HEK293T (cell line): ENCODE measurements at regions not wholly inside any gene's neighbourhood (a gene's known extent, or its start where the extent isn't known, plus 50 kb on each side); places are given as distances from the start of the nearest gene placed in this dataset.

Experiments used
- CTCF ChIA-PET: fragments of 350-600 bp; formaldehyde crosslinking; extraction: SDS; loops from one replicate; lab custom pipeline; 2021; ENCODE audit warnings: antibody characterized with exemption, inconsistent platforms; lab: Yijun Ruan, JAX
- POLR2A ChIA-PET: fragments of 350-600 bp; formaldehyde crosslinking; extraction: SDS; loops from one replicate; lab custom pipeline; 2020; ENCODE audit warnings: antibody characterized with exemption, inconsistent platforms; lab: Yijun Ruan, JAX
- DNase-seq: peaks from one replicate; pipeline ENCODE4 v3.0.0; 2012; ENCODE audit warnings: mixed read lengths; ENCODE audit errors: extremely low spot score
- ARNT ChIP-seq: fragments of 450-650 bp; IDR thresholded peaks from 2 replicates; pipeline ENCODE4 v1.6.1; 2017; ENCODE audit warnings: mild to moderate bottlenecking
- BHLHE40 ChIP-seq: fragments of 450-650 bp; IDR thresholded peaks from 2 replicates; pipeline ENCODE4 v1.6.1; 2016; ENCODE audit warnings: mild to moderate bottlenecking, moderate library complexity, borderline replicate concordance
- CTBP1 ChIP-seq: fragments of 450-650 bp; IDR thresholded peaks from 2 replicates; pipeline ENCODE4 v1.6.1; 2016; ENCODE audit warnings: borderline replicate concordance
- ELF4 ChIP-seq: fragments of 450-650 bp; IDR thresholded peaks from 2 replicates; pipeline ENCODE4 v1.6.1; 2017; ENCODE audit warnings: antibody characterized with exemption
- FOXA1 ChIP-seq: fragments of 450-650 bp; IDR thresholded peaks from 2 replicates; pipeline ENCODE4 v1.6.1; 2016; ENCODE audit warnings: mild to moderate bottlenecking
- FOXK2 ChIP-seq: fragments of 450-650 bp; IDR thresholded peaks from 2 replicates; pipeline ENCODE4 v1.6.1; 2016; ENCODE audit warnings: mild to moderate bottlenecking
- FOXM1 ChIP-seq: fragments of 450-650 bp; IDR thresholded peaks from 2 replicates; pipeline ENCODE4 v1.6.1; 2017; ENCODE audit warnings: mild to moderate bottlenecking, borderline replicate concordance
- HDGF ChIP-seq: fragments of 450-650 bp; IDR thresholded peaks from 2 replicates; pipeline ENCODE4 v1.6.1; 2017; ENCODE audit warnings: antibody characterized with exemption, borderline replicate concordance
- L3MBTL2 ChIP-seq: fragments of 450-650 bp; conservative IDR thresholded peaks from 2 replicates; pipeline ENCODE4 v1.6.1; 2016; ENCODE audit warnings: mild to moderate bottlenecking
- LEF1 ChIP-seq: fragments of 450-650 bp; IDR thresholded peaks from 2 replicates; pipeline ENCODE4 v1.6.1; 2017; ENCODE audit warnings: mild to moderate bottlenecking, borderline replicate concordance
- NFRKB ChIP-seq: fragments of 450-650 bp; IDR thresholded peaks from 2 replicates; pipeline ENCODE4 v1.6.1; 2016; ENCODE audit warnings: mild to moderate bottlenecking, moderate library complexity
- SP1 ChIP-seq: fragments of 450-650 bp; IDR thresholded peaks from 2 replicates; pipeline ENCODE4 v1.6.1; 2017
- SUZ12 ChIP-seq: fragments of 450-650 bp; IDR thresholded peaks from 2 replicates; pipeline ENCODE4 v1.6.1; 2016; ENCODE audit warnings: mild to moderate bottlenecking
- TARDBP ChIP-seq: fragments of 450-650 bp; IDR thresholded peaks from 2 replicates; pipeline ENCODE4 v1.6.1; 2016
- ZNF384 ChIP-seq: fragments of 450-650 bp; IDR thresholded peaks from 2 replicates; pipeline ENCODE4 v1.6.1; 2016
- TF ChIP-seq, protein P1 (sequence below): fragments of 450-650 bp; IDR thresholded peaks from 2 replicates; pipeline ENCODE4 v1.6.1; 2016

DNA sequence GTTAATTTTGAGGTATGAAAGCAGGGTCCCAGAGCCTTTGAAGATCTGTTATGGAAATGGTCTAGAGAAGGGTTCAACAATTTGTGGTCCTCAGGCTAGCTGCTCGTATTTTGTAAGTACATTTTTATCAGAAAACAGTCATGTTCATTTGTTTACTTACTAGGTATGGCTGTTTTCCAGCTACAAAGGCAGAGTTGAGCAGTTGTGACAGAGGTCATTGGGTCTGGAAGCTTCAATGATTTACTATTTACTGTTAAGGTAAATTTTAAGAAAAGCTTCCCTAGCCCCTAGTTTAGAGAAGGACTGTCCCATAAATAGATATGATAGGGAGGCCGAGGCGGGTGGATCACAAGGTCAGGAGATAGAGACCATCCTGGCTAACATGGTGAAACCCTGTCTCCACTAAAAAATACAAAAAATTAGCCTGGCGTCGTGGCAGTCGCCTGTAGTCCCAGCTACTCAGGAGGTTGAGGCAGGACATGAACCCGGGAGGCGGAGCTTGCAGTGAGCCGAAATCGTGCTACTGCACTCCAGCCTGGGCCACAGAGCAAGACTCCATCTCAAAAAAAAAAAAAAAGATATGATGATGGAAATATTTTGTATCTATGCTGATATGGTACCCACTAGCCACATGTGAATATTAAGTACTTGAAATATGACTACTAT lies 538.4 kb upstream of the CITED2 start:
- DNase-seq: no peak
- ChIA-PET POLR2A (no interaction called here), CTCF (interaction anchor here (0.7 to 1.3 kb wide), 2 partner anchors 11 to 147 kb away, joined by 3 to 4 read pairs; no protein-coding TSS in a partner anchor)
- no peak for TF ChIP-seq FOXK2
- TF ChIP-seq ZNF384: no peak
- TF ChIP-seq SUZ12: no peak
- TF ChIP-seq ARNT: no peak
- no peak for TF ChIP-seq FOXA1
- TF ChIP-seq CTBP1: no peak
- no peak for TF ChIP-seq SP1
- TF ChIP-seq LEF1: no peak
- TF ChIP-seq, protein P1, sequence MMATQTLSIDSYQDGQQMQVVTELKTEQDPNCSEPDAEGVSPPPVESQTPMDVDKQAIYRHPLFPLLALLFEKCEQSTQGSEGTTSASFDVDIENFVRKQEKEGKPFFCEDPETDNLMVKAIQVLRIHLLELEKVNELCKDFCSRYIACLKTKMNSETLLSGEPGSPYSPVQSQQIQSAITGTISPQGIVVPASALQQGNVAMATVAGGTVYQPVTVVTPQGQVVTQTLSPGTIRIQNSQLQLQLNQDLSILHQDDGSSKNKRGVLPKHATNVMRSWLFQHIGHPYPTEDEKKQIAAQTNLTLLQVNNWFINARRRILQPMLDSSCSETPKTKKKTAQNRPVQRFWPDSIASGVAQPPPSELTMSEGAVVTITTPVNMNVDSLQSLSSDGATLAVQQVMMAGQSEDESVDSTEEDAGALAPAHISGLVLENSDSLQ: no peak
- TF ChIP-seq BHLHE40: no peak
- no peak for TF ChIP-seq ELF4
- no peak for TF ChIP-seq L3MBTL2
- no peak for TF ChIP-seq TARDBP
- no peak for TF ChIP-seq NFRKB
- TF ChIP-seq FOXM1: no peak
- no peak for TF ChIP-seq HDGF

DNA sequence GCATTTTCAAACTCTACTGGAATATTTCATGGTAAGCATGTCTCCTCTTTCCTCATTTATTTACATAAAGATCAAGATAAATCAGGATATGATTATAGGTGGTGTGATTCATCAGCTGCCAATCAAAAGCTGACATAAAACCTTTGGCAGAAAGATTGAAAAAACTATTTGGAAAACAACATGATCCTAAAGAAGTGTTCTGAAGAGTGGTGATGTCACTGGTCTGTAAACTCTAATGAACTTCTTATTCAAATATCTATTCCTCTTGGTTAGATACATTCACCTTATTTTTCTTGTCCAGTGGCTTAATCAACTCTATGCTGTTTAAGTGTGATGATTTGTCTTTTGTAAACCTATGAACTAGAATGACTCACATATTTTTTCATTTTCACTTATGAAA lies 535.5 kb upstream of the CITED2 start:
- ChIA-PET CTCF (no interaction called here), POLR2A (no interaction called here)
- no peak for DNase-seq
- TF ChIP-seq, protein P1: peak; percentile 63; the same call in 1 of the 2 replicates
- TF ChIP-seq LEF1: no peak
- no peak for TF ChIP-seq FOXA1
- TF ChIP-seq BHLHE40: no peak

DNA sequence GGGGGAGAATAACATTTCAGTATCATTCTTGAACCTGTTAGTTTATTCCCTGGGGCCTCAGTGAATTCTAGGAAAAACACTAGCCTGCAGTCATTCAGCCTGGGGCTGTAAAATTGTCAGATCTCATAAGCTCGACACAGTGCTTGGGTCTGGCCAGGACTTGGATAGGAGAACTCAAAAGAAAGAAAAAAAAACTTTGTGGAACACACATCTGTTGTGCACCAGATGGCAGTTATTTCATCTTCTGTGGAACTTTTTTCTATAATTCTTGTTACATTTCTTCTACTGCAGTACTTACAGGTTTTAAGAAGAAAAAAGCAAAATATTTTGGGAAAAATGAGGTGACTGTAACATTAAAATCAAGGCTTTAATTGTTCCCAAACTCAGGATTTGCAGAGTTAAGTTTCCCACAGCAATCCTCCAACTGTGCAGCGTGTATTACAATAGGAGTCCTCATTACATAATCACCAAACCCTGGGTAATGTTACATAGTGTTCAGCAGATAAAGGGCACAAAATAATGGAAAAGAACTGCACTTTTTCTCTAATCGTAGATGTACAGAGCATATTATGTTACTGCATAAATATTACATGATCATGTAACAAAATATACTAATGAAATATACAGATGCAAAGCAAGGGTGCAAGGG lies 531.1 kb upstream of the CITED2 start:
- POLR2A ChIA-PET: no interaction called here
- DNase-seq: no peak
- CTCF ChIA-PET: no interaction called here
- TF ChIP-seq ZNF384 (no peak), NFRKB (no peak), CTBP1 (no peak), FOXM1 (no peak), ELF4 (no peak), SUZ12 (no peak), SP1 (no peak), FOXK2 (no peak), L3MBTL2 (no peak), ARNT (no peak), FOXA1 (no peak), BHLHE40 (no peak), LEF1 (no peak), TARDBP (no peak), HDGF (no peak)
- TF ChIP-seq, protein P1: no peak

DNA sequence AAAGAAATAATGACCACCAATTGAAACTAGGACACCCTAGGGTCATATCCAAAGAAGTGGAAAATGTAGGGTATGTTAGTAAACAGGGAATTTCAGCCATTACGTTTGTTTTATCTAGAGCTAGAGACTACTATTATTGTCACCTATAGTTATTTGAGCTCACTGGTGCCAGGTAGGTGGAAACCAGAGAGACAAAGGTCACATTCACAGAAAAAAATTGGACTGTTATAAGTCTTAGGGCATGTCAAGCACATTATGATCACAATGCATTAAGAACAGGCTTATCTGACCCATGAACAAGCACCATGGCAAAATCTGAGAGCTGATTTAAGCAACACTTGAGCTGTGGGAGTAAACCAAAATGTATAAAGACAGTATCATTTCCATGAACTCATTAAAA lies 530.1 kb upstream of the CITED2 start:
- POLR2A ChIA-PET: no interaction called here
- DNase-seq: no peak
- CTCF ChIA-PET: no interaction called here
- TF ChIP-seq, protein P1: no peak
- TF ChIP-seq ARNT: no peak
- no peak for TF ChIP-seq NFRKB
- TF ChIP-seq BHLHE40: no peak
- TF ChIP-seq FOXA1: no peak
- TF ChIP-seq SP1: no peak

DNA sequence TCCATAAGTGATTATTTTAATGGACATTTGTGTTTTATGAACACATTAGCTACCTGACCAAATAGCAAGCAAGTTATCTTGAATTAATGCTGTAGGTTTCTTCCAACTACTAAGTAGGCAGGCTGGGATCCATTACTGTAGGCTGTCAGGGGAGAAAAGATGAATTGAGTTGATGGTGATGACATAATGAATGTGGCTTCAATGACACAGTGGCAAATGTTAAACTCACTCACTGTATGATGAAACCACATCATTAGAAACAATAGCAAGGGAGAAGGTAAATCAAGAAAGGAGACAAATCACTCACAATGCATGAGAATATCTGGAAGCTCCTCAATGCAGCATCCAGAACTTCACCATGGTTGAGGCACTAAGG lies 529.7 kb upstream of the CITED2 start:
- TF ChIP-seq, protein P1: peak; percentile 80
- TF ChIP-seq NFRKB (no peak), ELF4 (no peak), ARNT (no peak), FOXM1 (no peak), HDGF (no peak), SUZ12 (no peak)
- CTCF ChIA-PET: no interaction called here
- POLR2A ChIA-PET: no interaction called here

More for the DNA sequence above, 529.7 kb upstream of the CITED2 start:
- no peak for DNase-seq
